ENCODE measurements at regions not wholly inside any gene's neighbourhood (a gene's known extent, or its start where the extent isn't known, plus 50 kb on each side); places are given as distances from the start of the nearest gene placed in this dataset.

DNA sequence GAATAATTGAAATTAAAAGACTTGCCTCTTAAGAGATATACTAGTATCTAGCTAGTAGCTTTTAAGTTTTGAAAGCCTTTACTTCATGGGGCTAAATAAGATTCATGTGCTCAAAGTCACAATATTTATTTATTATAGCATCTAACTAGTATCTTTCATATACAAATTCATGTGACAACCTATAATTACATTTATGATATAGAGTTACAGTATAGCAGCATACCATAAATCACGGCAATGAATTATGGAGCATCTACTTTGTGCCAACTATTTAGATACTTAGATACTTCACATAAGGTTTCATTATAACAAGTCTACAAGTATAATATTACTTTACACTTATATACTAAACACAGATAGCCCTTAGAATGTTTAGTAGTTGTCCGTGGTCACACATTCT lies 229.4 kb downstream of the TPRG1 start:
- TF ChIP-seq, protein P1, sequence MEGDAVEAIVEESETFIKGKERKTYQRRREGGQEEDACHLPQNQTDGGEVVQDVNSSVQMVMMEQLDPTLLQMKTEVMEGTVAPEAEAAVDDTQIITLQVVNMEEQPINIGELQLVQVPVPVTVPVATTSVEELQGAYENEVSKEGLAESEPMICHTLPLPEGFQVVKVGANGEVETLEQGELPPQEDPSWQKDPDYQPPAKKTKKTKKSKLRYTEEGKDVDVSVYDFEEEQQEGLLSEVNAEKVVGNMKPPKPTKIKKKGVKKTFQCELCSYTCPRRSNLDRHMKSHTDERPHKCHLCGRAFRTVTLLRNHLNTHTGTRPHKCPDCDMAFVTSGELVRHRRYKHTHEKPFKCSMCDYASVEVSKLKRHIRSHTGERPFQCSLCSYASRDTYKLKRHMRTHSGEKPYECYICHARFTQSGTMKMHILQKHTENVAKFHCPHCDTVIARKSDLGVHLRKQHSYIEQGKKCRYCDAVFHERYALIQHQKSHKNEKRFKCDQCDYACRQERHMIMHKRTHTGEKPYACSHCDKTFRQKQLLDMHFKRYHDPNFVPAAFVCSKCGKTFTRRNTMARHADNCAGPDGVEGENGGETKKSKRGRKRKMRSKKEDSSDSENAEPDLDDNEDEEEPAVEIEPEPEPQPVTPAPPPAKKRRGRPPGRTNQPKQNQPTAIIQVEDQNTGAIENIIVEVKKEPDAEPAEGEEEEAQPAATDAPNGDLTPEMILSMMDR (IDR thresholded peaks at IDR 0.05; ENCODE audit: low read depth, low read length, missing input control), result no peak
- no peak for TF ChIP-seq RAD21 (IDR thresholded peaks at IDR 0.05)
- TF ChIP-seq MAX (IDR thresholded peaks at IDR 0.05), result no peak
- TF ChIP-seq NR2F2 (IDR thresholded peaks at IDR 0.05), result no peak
- TF ChIP-seq FOXA1 (IDR thresholded peaks at IDR 0.05), result no peak
- TF ChIP-seq, protein P2, sequence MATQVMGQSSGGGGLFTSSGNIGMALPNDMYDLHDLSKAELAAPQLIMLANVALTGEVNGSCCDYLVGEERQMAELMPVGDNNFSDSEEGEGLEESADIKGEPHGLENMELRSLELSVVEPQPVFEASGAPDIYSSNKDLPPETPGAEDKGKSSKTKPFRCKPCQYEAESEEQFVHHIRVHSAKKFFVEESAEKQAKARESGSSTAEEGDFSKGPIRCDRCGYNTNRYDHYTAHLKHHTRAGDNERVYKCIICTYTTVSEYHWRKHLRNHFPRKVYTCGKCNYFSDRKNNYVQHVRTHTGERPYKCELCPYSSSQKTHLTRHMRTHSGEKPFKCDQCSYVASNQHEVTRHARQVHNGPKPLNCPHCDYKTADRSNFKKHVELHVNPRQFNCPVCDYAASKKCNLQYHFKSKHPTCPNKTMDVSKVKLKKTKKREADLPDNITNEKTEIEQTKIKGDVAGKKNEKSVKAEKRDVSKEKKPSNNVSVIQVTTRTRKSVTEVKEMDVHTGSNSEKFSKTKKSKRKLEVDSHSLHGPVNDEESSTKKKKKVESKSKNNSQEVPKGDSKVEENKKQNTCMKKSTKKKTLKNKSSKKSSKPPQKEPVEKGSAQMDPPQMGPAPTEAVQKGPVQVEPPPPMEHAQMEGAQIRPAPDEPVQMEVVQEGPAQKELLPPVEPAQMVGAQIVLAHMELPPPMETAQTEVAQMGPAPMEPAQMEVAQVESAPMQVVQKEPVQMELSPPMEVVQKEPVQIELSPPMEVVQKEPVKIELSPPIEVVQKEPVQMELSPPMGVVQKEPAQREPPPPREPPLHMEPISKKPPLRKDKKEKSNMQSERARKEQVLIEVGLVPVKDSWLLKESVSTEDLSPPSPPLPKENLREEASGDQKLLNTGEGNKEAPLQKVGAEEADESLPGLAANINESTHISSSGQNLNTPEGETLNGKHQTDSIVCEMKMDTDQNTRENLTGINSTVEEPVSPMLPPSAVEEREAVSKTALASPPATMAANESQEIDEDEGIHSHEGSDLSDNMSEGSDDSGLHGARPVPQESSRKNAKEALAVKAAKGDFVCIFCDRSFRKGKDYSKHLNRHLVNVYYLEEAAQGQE (IDR thresholded peaks at IDR 0.05), result no peak
- TF ChIP-seq ATF3 (IDR thresholded peaks at IDR 0.05), result no peak
- no peak for TF ChIP-seq EGR1 (IDR thresholded peaks at IDR 0.05; ENCODE audit: low read depth in 2 of 2)
- TF ChIP-seq JUND (IDR thresholded peaks at IDR 0.05), result no peak
- no peak for TF ChIP-seq TAF1 (conservative IDR thresholded peaks at IDR 0.05)
- no peak for TF ChIP-seq GABPA (IDR thresholded peaks at IDR 0.05 in 1 of 2, conservative IDR thresholded peaks at IDR 0.05 in 1 of 2)
- no peak for TF ChIP-seq YY1 (IDR thresholded peaks at IDR 0.05)
- TF ChIP-seq FOXA2 (IDR thresholded peaks at IDR 0.05), result no peak
- TF ChIP-seq SP1 (IDR thresholded peaks at IDR 0.05), result no peak

Data from liver (tissue), 3 donors.